ENCODE measurements at regions not wholly inside any gene's neighbourhood (a gene's known extent, or its start where the extent isn't known, plus 50 kb on each side); places are given as distances from the start of the nearest gene placed in this dataset.
"Not testable (repeated sequence)": the region's sequence is repeated elsewhere in the genome, so short reads cannot be mapped to it uniquely, and the experiment has no call there.

DNA sequence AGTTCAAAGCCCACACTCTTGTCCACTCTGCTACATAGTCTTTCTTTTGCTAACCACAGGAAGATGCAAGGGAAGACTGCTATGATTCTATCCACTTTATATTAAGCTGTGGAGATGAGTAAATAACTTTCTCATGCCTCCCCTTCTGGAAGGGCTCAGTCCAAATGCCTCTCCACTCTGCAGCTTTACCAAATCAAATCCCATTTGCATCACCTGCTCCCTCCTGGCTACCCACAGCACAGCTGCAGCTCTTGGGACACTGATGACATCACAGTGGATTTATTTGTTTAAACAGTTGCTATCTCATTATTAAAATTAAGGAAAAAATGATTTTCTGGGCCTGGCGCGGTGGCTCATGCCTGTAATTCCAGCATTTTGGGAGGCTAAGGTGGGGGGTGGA, 1544.9 kb upstream of the WWC1 start:
- DNase-seq = no peak

DNA sequence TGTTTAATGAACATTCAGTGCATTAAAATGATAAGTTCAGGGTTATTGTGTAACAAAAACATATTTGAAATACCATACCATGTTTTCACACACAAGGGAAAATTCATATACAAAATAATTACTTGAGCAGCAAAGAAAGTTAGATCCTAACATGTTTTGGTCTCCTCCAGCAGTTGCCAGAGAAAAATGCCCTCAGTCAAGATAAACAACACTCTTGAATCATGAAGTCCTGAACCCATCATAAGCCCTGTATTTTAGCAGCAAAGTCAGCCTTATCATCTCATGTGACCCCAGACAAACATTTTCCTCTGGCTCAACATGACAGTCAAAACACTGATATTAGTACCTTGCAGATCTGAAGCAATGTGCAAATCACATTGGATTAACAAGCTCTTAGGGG, 1541.1 kb upstream of the WWC1 start:
- no peak for DNase-seq

DNA sequence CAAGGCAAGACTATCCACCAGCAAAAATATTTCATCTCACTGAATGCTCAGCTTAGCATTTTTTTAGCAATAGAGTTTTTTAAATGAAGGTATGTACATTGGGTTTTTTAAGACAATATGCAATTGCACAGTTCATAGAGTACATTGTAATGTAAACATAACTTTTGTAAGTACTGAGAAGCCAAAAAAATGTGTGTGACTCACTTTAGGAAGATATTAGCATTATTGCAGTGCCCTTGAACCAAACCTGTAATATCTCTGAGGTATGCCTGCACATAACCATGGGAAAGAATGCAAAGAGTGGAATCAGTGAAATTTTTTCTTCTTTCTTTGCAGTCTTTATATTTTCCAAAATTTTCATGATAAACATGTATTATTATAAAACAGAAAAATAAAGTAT, 1533.3 kb upstream of the WWC1 start:
- no peak for DNase-seq

DNA sequence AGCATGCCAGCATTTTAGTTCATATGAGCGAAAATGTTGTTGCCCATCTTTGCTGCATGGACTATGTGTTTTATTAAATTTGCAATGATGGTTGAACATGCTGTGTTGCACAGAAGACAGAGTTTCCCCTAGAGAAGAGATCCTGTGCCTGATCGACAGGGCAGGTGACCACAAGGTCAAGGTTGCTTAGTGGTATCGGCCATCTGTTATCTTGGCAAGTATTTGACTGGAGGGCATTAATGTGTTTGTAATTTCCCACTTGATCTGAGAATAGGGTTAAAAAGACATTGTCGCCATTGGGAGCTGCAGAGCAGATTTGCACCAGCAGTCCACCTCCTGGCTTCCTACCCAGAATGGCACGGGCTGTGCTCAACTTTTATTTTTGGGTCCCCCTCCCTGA, 1523.6 kb upstream of the WWC1 start:
- no peak for DNase-seq

DNA sequence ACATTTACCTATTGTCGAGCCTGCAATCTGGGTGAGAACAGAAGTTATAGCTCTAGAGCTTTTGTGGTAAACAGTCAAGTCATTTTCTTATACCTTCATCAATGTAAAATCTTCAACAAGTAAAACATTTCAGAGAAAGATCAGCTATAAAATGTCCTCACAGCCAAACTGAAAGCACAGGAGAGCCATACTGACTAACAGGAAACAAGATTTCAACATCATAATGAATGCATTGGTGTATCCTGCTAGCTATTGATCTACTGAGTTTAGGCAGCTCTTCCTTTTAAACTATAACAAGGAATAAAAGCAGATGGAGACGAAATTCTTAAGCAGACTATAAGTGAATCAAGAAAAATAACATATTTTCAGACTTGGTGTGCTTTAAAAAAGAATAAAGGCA, 1522.9 kb upstream of the WWC1 start:
- DNase-seq = no peak

DNA sequence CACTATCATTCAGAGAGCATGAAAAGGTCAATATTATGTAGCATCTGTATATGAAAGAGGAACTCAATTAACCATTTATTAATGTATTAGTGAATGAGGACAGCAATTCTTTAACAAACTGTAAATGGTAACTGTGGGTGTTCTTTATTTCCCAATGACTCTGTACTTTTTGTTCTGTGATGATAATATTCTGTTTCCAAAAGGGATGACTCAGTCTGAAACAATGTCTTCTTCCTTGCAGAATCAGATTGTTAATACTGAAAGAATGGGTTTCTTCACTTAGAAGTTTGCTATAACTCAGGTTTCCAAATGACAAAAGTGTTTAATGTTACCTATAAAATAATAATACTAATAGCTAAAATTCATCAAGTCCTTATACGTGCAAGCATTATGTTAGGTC, 1518.7 kb upstream of the WWC1 start:
- no peak for DNase-seq

DNA sequence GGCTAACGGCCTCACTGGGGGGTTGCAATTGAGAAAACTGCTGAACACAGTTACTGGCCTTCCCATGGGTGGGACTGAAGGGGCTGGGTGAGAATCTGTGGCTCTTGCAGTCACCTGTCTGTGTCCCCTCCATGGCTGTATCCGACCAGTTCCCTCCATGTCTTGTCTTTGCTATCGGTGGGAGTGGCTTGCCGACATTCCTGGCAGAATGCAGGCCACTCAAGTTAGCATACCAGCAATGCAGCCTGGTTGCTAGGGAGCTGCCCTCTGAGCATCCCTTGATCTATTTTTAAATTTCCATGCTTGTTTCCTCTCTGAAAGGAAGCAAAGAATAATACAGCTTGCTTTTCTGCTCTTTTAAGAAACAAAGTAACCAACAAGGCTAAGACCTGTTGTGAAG, 1509.7 kb upstream of the WWC1 start:
- no peak for DNase-seq

DNA sequence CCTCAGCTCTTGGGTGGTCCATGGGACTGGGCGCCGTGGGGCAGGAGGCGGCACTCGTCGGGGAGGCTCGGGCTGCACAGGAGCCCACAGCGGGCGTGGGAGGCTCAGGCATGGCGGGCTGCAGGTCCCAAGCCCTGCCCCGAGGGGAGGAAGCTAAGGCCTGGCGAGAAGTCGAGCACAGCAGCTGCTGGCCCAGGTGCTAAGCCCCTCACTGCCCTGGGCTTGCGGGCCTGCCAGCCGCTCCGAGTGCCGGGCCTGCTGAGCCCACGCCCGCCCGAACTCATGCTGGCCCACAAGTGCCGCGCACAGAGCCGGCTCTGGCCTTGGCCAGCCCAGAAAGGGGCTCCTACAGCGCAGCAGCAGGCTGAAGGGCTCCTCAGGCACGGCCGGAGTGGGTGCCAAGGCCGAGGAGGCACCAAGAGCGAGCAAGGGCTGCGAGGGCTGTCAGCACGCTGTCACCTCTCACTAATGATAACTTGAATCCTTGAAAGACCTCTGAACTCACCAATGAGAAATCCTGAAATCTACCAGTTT, 1506.8 kb upstream of the WWC1 start:
- no peak for DNase-seq

DNA sequence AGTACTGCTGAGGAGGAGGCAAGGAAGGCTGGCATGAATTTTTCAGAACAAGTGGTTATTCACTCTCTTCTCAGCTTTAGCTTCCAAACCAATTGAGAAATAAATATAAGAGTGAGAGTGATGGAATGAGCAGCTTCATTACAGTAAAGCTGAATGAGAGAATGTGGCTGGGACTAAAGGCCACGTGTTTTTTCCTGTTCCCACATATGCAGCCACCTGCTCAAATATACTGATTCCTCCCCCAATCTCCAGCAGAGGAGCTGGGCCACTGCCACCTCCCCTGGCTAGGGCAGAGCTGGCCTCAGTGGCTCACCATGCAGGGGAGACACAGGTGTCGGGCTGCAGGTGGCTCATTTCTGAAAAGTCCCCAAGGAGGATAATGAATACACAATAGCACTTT, 1505.3 kb upstream of the WWC1 start:
- DNase-seq = no peak

DNA sequence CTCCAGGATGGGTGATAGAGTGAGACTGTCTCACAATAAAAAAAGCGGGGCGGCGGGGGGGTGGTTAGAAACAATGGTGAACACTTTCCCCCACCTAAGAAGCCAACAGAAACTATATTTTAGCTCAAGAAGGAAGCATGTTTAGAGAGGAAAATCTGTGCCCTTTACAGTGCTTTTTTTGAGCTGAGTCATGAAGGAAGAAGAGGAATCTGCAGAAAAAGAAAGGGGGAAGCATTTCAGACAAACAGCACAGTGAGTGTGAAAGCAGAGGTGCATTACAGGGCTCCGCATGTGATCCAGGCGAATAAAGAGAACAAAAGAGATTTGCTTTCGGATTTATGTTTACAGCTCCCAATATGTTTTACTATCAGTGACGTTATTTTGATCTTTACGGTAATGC, 1504.6 kb upstream of the WWC1 start:
- DNase-seq = no peak

DNA sequence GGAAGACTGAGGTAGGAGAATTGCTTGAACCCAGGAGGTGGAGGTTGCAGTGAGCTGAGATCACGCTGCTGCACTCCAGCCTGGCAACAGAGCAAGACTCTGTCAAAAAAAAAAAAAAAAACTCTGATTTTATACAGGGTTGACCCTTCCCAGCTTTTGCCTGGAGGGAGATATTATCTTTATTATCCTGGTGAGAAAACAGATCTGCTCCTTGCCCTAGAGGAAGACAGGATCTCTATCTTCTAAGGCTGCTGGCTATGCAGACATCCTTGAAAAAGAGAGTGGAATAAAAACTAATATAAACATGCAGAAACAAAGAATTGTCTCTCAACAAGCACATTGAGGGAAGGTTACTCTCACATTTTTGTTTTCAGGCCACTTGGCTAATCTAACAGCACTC, 1503.4 kb upstream of the WWC1 start:
- no peak for DNase-seq

DNA sequence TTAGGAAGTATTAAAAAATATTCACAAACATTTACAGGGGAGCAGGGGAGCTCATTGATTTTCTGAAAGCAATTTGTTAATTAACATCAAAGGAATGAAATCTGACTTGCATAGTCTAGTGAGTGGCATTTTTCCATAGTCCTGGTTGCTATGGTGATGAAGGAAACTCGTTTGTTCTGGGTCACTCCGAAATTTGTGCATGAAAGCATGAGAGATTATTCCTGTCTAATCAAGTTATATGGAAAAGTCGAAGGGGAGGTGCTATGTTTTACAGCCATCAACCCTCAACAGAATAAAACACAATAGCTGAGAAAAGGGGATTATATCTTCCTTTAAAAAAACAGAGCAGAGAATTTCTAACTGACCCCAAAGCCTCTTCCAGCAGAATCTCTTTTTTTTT, 1495.7 kb upstream of the WWC1 start:
- DNase-seq = no peak

DNA sequence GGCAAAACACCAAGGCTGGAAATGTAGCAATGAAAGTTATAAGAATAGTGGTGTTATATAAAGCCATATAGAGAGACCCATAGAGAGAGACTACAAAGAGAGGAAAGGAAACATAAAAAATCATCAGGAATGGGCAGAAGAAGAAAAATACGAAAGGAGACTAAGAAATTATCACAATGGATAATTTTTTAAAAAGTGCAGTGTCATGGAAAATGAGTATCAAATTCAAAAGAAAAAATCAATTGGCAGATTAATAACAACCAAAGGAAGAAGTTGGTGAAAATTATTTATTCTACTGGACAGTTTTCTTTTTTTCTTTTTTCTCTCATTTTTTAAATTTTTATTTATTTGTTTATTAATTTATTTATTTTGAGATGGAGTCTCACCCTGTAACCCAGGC, 1488.4 kb upstream of the WWC1 start:
- no peak for DNase-seq

DNA sequence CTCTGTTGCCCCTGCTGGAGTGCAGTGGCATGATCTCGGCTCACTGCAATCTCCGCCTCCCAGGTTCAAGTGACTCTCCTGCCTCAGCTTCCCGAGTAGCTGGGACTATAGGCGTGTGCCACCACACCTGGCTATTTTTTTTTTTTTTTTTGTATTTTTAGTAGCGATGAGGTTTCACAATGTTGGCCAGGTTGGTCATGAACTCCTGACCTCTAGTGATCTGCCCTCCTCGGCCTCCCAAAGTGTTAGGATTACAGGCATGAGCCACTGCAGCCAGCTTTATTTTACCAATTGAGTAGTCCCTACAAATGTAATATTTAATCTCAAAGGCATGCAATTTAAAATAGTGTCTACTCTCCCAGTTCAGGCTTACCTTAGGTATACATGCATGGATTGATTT, 1487.2 kb upstream of the WWC1 start:
- not testable (repeated sequence) for DNase-seq

DNA sequence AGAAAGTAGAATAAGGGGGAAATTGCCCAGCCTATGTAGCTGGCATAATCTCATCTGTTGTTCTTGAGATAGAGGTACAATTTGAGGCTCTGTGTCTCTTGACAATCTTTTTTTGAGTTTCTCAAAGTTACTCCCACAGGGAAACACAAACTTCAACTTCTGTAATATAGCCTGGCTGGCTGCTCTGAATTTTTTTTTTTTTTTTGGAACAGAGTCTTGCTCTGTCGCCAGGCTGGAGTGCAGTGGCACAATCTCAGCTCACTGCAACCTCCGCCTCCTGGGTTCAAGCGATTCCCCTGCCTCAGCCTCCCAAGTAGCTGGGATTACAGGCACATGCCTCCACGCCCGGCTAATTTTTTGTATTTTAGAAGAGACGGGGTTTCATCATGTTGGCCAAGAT, 1486.8 kb upstream of the WWC1 start:
- not testable (repeated sequence) for DNase-seq

DNA sequence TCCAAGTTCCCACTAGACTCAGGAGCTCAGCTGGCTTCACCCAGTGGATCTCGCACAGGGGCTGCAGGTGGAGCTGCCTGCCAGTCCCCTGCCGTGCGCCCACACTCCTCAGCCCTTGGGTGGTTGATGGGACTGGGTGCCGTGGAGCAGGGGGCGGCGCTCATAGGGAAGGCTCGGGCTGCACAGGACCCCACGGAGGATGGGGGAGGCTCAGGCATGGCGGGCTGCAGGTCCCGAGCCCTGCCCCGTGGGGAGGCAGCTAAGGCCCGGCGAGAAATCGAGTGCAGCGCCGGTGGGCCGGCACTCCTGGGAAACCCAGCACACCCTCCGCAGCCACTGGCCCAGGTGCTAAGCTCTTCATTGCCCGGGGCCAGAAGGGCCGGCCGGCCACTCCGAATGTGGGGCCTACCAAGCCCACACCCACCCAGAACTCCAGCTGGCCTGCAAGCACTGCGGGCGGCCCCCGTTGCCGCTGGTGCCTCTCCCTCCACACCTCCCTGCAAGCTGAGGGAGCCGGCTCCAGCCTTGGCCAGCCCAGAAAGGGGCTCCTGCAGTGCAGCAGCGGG, 1481.3 kb upstream of the WWC1 start:
- DNase-seq = not testable (repeated sequence)

DNA sequence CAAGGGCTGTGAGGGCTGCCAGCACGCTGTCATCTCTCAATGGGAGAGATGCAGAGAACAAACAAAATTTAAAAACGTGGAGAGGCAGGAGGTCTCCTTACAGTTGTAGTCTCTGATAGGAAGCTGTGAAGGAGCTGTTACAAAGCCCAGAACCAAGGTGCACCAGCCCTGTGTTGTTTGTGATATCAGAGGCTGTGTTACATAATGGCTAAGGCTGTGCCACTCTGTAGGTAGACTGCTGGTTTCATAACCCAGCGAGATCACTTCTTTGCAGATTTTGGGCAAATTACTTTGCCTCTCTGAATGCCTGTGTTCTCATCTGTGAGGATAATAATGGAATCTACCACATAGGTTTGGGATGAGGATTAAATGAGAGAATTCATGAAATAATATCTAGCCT, 1480.7 kb upstream of the WWC1 start:
- DNase-seq = no peak

DNA sequence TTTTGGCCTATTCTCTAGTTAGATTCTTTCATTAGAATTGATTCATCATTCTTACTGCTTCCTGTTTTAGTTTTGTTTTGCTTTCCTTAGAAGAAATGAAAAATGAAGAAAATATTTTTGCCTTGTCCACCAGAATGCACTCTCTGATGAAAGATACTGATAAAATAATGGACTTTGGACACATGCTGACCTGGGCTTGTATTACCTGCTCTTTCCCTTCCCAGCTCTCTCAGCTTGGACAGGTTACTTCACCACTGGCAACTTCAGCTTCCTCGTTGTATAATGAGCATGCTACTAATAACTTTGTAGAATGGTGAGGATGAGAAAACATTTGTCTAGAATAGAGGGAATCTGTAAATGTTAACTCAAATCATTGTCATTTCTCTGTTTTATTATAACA, 1468.1 kb upstream of the WWC1 start:
- no peak for DNase-seq

DNA sequence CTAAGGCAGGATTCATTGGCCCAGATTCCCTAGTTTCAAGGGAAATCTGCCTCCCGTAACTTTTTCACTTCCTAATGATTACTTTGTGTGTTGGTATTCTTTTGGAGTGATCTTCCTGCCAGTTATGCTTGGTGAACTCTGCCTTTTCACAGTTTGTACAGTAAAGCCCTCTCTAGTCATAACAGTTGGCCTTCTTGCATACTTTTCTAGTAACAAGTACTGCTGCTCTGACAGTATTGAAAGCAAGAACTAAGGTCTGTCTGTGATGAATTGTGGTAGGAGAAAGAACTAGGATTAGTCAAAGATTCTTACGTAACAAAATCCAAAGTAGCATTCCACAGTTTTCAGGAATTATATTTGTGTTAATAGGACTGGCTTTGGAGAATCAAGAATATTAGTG, 1457.2 kb upstream of the WWC1 start:
- no peak for DNase-seq

DNA sequence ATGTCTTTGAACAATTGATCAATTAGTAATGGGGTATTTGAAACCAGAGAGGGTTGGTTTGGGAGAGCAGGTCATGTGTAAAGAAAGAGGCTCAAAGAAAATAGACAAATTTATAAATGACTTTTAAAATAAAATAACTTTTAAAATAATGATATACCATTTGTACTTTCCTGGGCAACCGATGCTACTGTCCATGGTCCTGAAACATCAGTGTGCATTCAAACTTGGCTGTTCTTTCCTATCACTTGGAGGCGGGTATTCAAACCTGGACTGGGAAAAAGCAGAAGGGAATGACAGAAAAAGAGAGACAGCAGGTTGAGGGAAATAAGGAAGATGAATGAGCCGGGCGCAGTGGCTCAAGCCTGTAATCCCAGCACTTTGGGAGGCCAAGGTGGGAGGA, 1446.4 kb upstream of the WWC1 start:
- no peak for DNase-seq

DNA sequence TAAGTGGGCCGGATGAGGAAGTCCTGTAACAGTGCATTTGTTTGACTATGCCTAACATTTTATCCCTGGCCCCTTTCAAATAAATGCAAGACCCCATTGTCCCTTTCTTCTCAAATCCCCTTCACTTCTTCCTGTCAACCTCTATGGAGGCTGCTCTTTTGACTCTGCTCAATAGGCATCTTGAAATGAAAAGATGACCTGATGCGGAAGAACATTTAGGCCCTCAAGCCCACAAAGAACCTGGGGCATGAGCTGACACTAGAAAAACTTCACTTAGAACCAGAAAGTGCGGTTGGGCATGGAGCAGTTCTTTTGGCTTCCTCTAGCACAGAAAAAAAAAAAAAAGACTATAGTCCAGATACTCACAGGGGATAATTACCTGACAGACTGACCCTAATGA, 1434.7 kb upstream of the WWC1 start:
- DNase-seq = no peak

DNA sequence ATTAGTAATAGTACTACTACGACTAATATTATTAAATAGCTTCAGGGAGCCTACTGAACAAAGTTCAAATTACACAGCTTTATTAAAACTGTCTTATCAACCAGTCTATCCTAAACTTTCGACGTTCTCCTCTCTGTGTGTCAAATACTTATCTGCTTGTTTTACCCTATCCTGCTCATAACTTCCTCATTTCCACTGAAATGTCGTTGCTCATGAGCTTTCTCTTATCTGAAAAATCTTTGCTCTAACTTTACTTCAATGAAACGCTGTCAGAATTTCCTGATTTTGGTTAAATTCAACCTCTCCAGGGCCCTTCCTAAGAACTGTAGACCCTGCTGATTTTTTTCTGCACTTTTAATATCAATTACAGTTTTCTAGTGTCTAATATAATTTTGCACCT, 1431.0 kb upstream of the WWC1 start:
- DNase-seq = no peak

DNA sequence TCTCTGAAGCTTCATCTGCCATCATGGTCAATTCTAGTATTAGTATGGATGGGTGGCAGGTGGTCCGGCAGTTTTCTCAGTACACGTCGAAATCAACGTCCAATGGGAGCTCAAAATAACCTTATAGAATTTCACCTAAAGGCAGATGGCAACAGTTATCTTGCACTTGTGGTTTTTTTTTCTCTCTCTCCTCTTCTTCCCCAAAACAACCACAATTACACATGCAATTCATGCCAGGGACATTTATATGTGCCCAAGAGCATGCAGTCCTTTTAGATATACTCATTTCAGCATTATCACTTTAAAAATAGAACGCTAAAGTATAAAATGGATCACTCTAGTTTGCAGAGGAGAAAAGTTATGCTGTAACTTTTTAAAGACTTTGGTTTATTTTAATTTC, 1428.9 kb upstream of the WWC1 start:
- DNase-seq = no peak

DNA sequence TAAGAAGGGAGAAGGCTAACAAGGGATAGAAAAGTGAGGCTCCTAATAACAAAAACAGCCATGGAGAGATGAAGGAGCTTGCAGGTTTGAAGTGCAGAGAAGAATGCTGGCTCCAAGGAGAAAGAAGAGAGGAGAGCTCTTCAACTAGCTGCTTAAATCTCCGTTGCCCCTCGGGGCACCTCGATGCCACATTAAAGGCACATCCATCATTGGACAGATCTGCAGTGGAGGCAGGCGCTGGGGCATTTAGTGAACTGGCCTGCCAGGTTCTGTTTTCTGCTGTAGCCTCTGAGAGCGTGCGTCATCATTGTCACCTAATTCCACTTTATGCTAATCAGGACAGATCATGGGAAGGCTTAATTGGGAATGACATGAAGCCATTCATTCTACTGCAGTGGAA, 1426.2 kb upstream of the WWC1 start:
- no peak for DNase-seq

DNA sequence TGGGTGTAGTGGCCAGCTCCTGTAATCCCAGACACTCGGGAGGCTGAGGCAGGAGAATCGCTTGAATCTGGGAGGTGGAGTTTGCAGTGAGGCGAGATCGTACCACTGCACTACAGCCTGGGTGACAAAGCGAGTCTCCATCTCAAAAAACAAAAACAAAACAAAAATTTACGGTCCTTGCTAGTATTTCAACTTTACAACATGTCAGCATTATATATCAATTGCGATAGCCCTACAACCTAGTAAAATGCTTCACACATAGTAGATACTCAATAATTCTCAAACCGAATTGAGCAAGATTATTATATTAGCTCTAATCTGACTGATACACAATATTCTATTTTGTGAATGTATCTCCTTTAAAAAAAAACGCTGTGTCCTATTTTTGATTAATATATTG, 1411.0 kb upstream of the WWC1 start:
- no peak for DNase-seq

DNA sequence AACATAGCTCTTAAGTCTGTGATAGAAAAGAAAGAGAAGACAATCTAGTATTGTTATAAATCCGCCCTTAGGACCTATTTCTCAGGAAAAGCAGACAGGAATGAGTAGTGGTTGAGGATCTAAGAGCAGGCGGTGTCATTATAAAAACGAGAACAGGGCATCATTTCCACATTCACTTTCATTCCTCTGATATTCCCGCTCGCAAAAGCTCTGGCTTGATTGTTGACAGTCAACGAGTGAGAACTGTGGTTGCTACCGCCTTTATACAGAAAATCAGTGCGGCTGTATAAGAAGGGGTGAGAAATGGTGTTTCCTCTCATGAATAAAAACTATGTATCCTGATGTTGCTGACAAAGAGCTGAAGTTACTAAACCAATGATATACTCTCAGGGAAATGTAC, 1409.6 kb upstream of the WWC1 start:
- no peak for DNase-seq

All from NCI-H1048 (cell line).